ENCODE measurements at regions not wholly inside any gene's neighbourhood (a gene's known extent, or its start where the extent isn't known, plus 50 kb on each side); places are given as distances from the start of the nearest gene placed in this dataset.

GRCh38 chr2:221231511-221231910, 340.6 kb downstream of the EPHA4 start:
- Histone ChIP-seq H3K27me3 (ENCODE audit: control insufficient read depth in 2 of 2, insufficient read depth in 2 of 2, low read length in 2 of 2) (no peaks in the 10 kb centered on the region), H3K27ac (ENCODE audit: low read depth in 2 of 2, low read length in 2 of 2) (no peak overlapping the region), H3K4me1 (ENCODE audit: control insufficient read depth in 2 of 2, insufficient read depth in 2 of 2, low read length in 2 of 2) (no peaks in the 10 kb centered on the region), H3K9me3 (ENCODE audit: control insufficient read depth in 2 of 2, low read length in 2 of 2) (no peaks in the 10 kb centered on the region), H3K36me3 (ENCODE audit: control insufficient read depth in 2 of 2, insufficient read depth in 2 of 2, low read length in 2 of 2) (no peaks in the 10 kb centered on the region), H3K9ac (ENCODE audit: low read depth in 1 of 2, low read length in 2 of 2) (no peak overlapping the region), H3K4me3 (ENCODE audit: low read length in 2 of 2) (no peak overlapping the region)

- no peaks in the 10 kb centered on the region for H3K9me3 ChIP-seq (ENCODE audit: control insufficient read depth in 2 of 2, low read length in 2 of 2)
- no peak overlapping the region for H3K9ac ChIP-seq (ENCODE audit: low read depth in 1 of 2, low read length in 2 of 2)
- no peaks in the 10 kb centered on the region for H3K36me3 ChIP-seq (ENCODE audit: control insufficient read depth in 2 of 2, insufficient read depth in 2 of 2, low read length in 2 of 2)
- no peaks in the 10 kb centered on the region for H3K4me1 ChIP-seq (ENCODE audit: control insufficient read depth in 2 of 2, insufficient read depth in 2 of 2, low read length in 2 of 2)
- H3K4me3 ChIP-seq (ENCODE audit: low read length in 2 of 2), result no peak overlapping the region
- no peak overlapping the region for H3K27ac ChIP-seq (ENCODE audit: low read depth in 2 of 2, low read length in 2 of 2)
- H3K27me3 ChIP-seq (ENCODE audit: control insufficient read depth in 2 of 2, insufficient read depth in 2 of 2, low read length in 2 of 2), result no peaks in the 10 kb centered on the region
Observed at GRCh38 chr2:221235941-221236340, 336.2 kb downstream of the EPHA4 start.

- Histone ChIP-seq H3K27me3 (ENCODE audit: control insufficient read depth in 2 of 2, insufficient read depth in 2 of 2, low read length in 2 of 2) (no peaks in the 10 kb centered on the region), H3K36me3 (ENCODE audit: control insufficient read depth in 2 of 2, insufficient read depth in 2 of 2, low read length in 2 of 2) (no peaks in the 10 kb centered on the region), H3K4me1 (ENCODE audit: control insufficient read depth in 2 of 2, insufficient read depth in 2 of 2, low read length in 2 of 2) (no peaks in the 10 kb centered on the region), H3K4me3 (ENCODE audit: low read length in 2 of 2) (no peak overlapping the region), H3K27ac (ENCODE audit: low read depth in 2 of 2, low read length in 2 of 2) (no peak overlapping the region), H3K9ac (ENCODE audit: low read depth in 1 of 2, low read length in 2 of 2) (no peak overlapping the region), H3K9me3 (ENCODE audit: control insufficient read depth in 2 of 2, low read length in 2 of 2) (no peaks in the 10 kb centered on the region)
Observed at GRCh38 chr2:221241072-221241471, 331.0 kb downstream of the EPHA4 start.

GRCh38 chr2:221243771-221244170, 328.3 kb downstream of the EPHA4 start:
- no peak overlapping the region for H3K4me3 ChIP-seq (ENCODE audit: low read length in 2 of 2)
- no peak overlapping the region for H3K9ac ChIP-seq (ENCODE audit: low read depth in 1 of 2, low read length in 2 of 2)
- no peak overlapping the region for H3K27ac ChIP-seq (ENCODE audit: low read depth in 2 of 2, low read length in 2 of 2)
- H3K27me3 ChIP-seq (ENCODE audit: control insufficient read depth in 2 of 2, insufficient read depth in 2 of 2, low read length in 2 of 2), result no peaks in the 10 kb centered on the region
- no peaks in the 10 kb centered on the region for H3K4me1 ChIP-seq (ENCODE audit: control insufficient read depth in 2 of 2, insufficient read depth in 2 of 2, low read length in 2 of 2)
- no peaks in the 10 kb centered on the region for H3K9me3 ChIP-seq (ENCODE audit: control insufficient read depth in 2 of 2, low read length in 2 of 2)
- no peaks in the 10 kb centered on the region for H3K36me3 ChIP-seq (ENCODE audit: control insufficient read depth in 2 of 2, insufficient read depth in 2 of 2, low read length in 2 of 2)

GRCh38 chr2:221245045-221245444, 327.1 kb downstream of the EPHA4 start:
- Histone ChIP-seq H3K4me1 (ENCODE audit: control insufficient read depth in 2 of 2, insufficient read depth in 2 of 2, low read length in 2 of 2) (no peaks in the 10 kb centered on the region), H3K27me3 (ENCODE audit: control insufficient read depth in 2 of 2, insufficient read depth in 2 of 2, low read length in 2 of 2) (no peaks in the 10 kb centered on the region), H3K4me3 (ENCODE audit: low read length in 2 of 2) (no peak overlapping the region), H3K9me3 (ENCODE audit: control insufficient read depth in 2 of 2, low read length in 2 of 2) (no peaks in the 10 kb centered on the region), H3K36me3 (ENCODE audit: control insufficient read depth in 2 of 2, insufficient read depth in 2 of 2, low read length in 2 of 2) (no peaks in the 10 kb centered on the region), H3K27ac (ENCODE audit: low read depth in 2 of 2, low read length in 2 of 2) (no peak overlapping the region), H3K9ac (ENCODE audit: low read depth in 1 of 2, low read length in 2 of 2) (no peak overlapping the region)

- H3K9me3 ChIP-seq (ENCODE audit: control insufficient read depth in 2 of 2, low read length in 2 of 2), result no peaks in the 10 kb centered on the region
- H3K27ac ChIP-seq (ENCODE audit: low read depth in 2 of 2, low read length in 2 of 2), result no peak overlapping the region
- H3K4me3 ChIP-seq (ENCODE audit: low read length in 2 of 2), result no peak overlapping the region
- no peaks in the 10 kb centered on the region for H3K4me1 ChIP-seq (ENCODE audit: control insufficient read depth in 2 of 2, insufficient read depth in 2 of 2, low read length in 2 of 2)
- no peaks in the 10 kb centered on the region for H3K27me3 ChIP-seq (ENCODE audit: control insufficient read depth in 2 of 2, insufficient read depth in 2 of 2, low read length in 2 of 2)
- no peak overlapping the region for H3K9ac ChIP-seq (ENCODE audit: low read depth in 1 of 2, low read length in 2 of 2)
- no peaks in the 10 kb centered on the region for H3K36me3 ChIP-seq (ENCODE audit: control insufficient read depth in 2 of 2, insufficient read depth in 2 of 2, low read length in 2 of 2)
Observed at GRCh38 chr2:221245772-221246171, 326.3 kb downstream of the EPHA4 start.

GRCh38 chr2:221254299-221254698, 317.8 kb downstream of the EPHA4 start:
- no peaks in the 10 kb centered on the region for H3K27me3 ChIP-seq (ENCODE audit: control insufficient read depth in 2 of 2, insufficient read depth in 2 of 2, low read length in 2 of 2)
- H3K36me3 ChIP-seq (ENCODE audit: control insufficient read depth in 2 of 2, insufficient read depth in 2 of 2, low read length in 2 of 2), result no peaks in the 10 kb centered on the region
- H3K4me3 ChIP-seq (ENCODE audit: low read length in 2 of 2), result no peak overlapping the region
- H3K27ac ChIP-seq (ENCODE audit: low read depth in 2 of 2, low read length in 2 of 2), result no peak overlapping the region
- H3K9me3 ChIP-seq (ENCODE audit: control insufficient read depth in 2 of 2, low read length in 2 of 2), result no peaks in the 10 kb centered on the region
- H3K4me1 ChIP-seq (ENCODE audit: control insufficient read depth in 2 of 2, insufficient read depth in 2 of 2, low read length in 2 of 2), result no peaks in the 10 kb centered on the region
- H3K9ac ChIP-seq (ENCODE audit: low read depth in 1 of 2, low read length in 2 of 2), result no peak overlapping the region

- H3K4me3 ChIP-seq (ENCODE audit: low read length in 2 of 2), result no peak overlapping the region
- H3K27ac ChIP-seq (ENCODE audit: low read depth in 2 of 2, low read length in 2 of 2), result no peak overlapping the region
- no peaks in the 10 kb centered on the region for H3K4me1 ChIP-seq (ENCODE audit: control insufficient read depth in 2 of 2, insufficient read depth in 2 of 2, low read length in 2 of 2)
- H3K27me3 ChIP-seq (ENCODE audit: control insufficient read depth in 2 of 2, insufficient read depth in 2 of 2, low read length in 2 of 2), result no peaks in the 10 kb centered on the region
- no peak overlapping the region for H3K9ac ChIP-seq (ENCODE audit: low read depth in 1 of 2, low read length in 2 of 2)
- H3K9me3 ChIP-seq (ENCODE audit: control insufficient read depth in 2 of 2, low read length in 2 of 2), result no peaks in the 10 kb centered on the region
- H3K36me3 ChIP-seq (ENCODE audit: control insufficient read depth in 2 of 2, insufficient read depth in 2 of 2, low read length in 2 of 2), result no peaks in the 10 kb centered on the region
Observed at GRCh38 chr2:221255862-221256261, 316.2 kb downstream of the EPHA4 start.

- H3K9ac ChIP-seq (ENCODE audit: low read depth in 1 of 2, low read length in 2 of 2), result no peak overlapping the region
- no peaks in the 10 kb centered on the region for H3K27me3 ChIP-seq (ENCODE audit: control insufficient read depth in 2 of 2, insufficient read depth in 2 of 2, low read length in 2 of 2)
- H3K36me3 ChIP-seq (ENCODE audit: control insufficient read depth in 2 of 2, insufficient read depth in 2 of 2, low read length in 2 of 2), result no peaks in the 10 kb centered on the region
- no peak overlapping the region for H3K4me3 ChIP-seq (ENCODE audit: low read length in 2 of 2)
- no peaks in the 10 kb centered on the region for H3K9me3 ChIP-seq (ENCODE audit: control insufficient read depth in 2 of 2, low read length in 2 of 2)
- H3K4me1 ChIP-seq (ENCODE audit: control insufficient read depth in 2 of 2, insufficient read depth in 2 of 2, low read length in 2 of 2), result no peaks in the 10 kb centered on the region
- H3K27ac ChIP-seq (ENCODE audit: low read depth in 2 of 2, low read length in 2 of 2), result no peak overlapping the region
Observed at GRCh38 chr2:221258464-221258863, 313.6 kb downstream of the EPHA4 start.

- Histone ChIP-seq H3K27ac (ENCODE audit: low read depth in 2 of 2, low read length in 2 of 2) (no peak overlapping the region), H3K9ac (ENCODE audit: low read depth in 1 of 2, low read length in 2 of 2) (no peak overlapping the region), H3K9me3 (ENCODE audit: control insufficient read depth in 2 of 2, low read length in 2 of 2) (no peaks in the 10 kb centered on the region), H3K4me3 (ENCODE audit: low read length in 2 of 2) (no peak overlapping the region), H3K27me3 (ENCODE audit: control insufficient read depth in 2 of 2, insufficient read depth in 2 of 2, low read length in 2 of 2) (no peaks in the 10 kb centered on the region), H3K36me3 (ENCODE audit: control insufficient read depth in 2 of 2, insufficient read depth in 2 of 2, low read length in 2 of 2) (no peaks in the 10 kb centered on the region), H3K4me1 (ENCODE audit: control insufficient read depth in 2 of 2, insufficient read depth in 2 of 2, low read length in 2 of 2) (no peaks in the 10 kb centered on the region)
Observed at GRCh38 chr2:221262651-221263050, 309.5 kb downstream of the EPHA4 start.

GRCh38 chr2:221263573-221263972, 308.5 kb downstream of the EPHA4 start:
- Histone ChIP-seq H3K4me1 (ENCODE audit: control insufficient read depth in 2 of 2, insufficient read depth in 2 of 2, low read length in 2 of 2) (no peaks in the 10 kb centered on the region), H3K27me3 (ENCODE audit: control insufficient read depth in 2 of 2, insufficient read depth in 2 of 2, low read length in 2 of 2) (no peaks in the 10 kb centered on the region), H3K4me3 (ENCODE audit: low read length in 2 of 2) (no peak overlapping the region), H3K27ac (ENCODE audit: low read depth in 2 of 2, low read length in 2 of 2) (no peak overlapping the region), H3K9ac (ENCODE audit: low read depth in 1 of 2, low read length in 2 of 2) (no peak overlapping the region), H3K36me3 (ENCODE audit: control insufficient read depth in 2 of 2, insufficient read depth in 2 of 2, low read length in 2 of 2) (no peaks in the 10 kb centered on the region), H3K9me3 (ENCODE audit: control insufficient read depth in 2 of 2, low read length in 2 of 2) (no peaks in the 10 kb centered on the region)

All from mucosa of rectum (tissue), 2 donors.